ENCODE measurements at regions not wholly inside any gene's neighbourhood (a gene's known extent, or its start where the extent isn't known, plus 50 kb on each side); places are given as distances from the start of the nearest gene placed in this dataset.

GRCh38 chr16:82567175-82567574 lies 59.6 kb upstream of the CDH13 start:
- DNase-seq = no peak

DNA sequence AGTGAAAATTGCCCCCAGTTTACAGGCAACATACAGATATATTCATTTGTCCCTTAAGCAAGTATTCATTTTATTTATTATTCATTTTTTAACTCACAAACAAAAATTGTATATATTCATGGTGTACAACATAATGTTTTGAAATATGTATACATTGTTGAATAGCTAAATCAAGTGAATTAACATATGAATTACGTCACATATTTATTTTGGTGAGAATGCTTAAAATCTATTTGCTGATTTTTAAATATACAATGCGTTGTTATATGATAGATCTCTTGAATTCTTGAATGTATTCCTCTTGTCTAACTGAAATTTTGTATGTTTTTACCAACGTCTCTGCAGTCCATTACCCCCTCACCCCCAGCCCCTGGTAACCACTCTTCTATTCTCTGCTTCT lies 63.4 kb upstream of the CDH13 start:
- DNase-seq = no peak

GRCh38 chr16:82562183-82562683 lies 64.5 kb upstream of the CDH13 start:
- DNase-seq = no peak

- DNase-seq = no peak
These were observed 65.9 kb upstream of the CDH13 start for GRCh38 chr16:82560805-82561325.

DNA sequence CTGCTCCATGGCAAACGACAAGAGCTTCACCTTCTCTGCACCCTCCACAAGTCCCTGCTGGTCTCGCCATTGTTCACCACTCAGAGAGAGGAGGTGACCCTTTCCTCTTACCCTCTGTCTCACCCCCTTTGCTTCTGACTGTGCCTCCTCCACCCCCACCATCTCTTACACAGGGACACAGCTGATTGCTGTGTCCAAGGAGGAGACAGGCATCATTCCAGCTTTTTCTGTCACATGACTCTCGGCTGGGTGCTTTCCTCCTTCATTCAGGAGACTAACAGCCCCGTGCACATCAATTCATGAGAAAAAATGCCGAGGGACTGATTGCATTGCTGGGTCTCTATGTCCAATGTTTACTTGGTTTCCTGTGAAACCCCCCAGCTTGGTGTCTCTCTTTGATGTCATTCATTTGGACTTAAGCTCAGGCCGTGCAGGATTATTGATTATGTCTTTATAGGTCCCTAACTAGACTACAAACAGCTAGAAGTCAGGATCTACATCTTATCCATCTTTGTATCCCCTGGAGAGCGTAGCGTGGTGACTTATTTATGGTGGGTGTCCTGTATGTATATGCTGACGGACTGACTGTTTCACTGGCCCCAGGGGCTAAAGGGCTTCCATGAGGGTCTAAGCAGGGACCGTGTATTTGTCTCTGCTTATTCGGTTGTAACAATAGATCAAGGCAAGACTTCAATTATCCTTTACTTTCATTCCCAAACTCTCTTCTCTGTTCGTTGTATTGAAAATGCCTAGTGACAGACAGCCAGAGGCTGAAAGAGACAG lies 82.2 kb upstream of the CDH13 start:
- DNase-seq = no peak

DNA sequence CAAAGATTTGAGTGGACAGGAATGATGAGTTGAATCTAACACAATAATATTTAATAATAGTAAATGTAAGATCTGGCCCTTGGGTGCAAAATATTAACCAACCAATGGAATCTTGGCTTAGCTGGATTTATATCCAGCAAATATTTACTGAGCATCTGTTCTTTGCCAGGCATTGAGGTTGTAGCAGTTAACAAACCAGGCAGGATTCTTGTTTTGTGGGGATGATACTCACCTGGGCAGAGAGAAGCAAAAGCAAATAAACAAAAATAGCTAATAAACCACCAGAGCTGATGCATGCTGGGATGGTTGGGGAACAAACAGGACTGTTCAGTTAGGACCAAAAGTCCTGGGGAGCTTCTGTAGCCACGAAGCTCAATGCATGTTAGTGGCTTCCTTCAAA lies 84.1 kb upstream of the CDH13 start:
- no peak for DNase-seq

DNA sequence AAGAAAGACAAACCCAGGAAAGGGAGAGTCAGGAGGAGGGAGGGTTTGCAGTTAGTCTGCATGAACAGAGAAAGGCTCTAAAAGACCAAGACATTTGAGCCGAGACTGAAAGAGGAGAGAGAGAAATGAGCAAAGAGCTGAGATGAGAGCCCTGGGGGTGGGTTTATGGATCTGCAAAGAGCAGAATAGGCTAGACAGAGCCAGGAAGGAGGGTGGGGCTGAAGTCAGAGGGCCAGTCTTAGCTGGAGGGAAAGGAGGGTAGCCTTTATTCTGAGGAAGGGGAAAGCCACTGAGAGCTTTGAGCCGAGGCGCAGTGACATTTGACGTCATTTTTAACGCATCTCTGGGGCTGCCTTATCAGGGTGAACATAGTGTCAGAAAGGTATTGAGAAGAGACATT lies 85.7 kb upstream of the CDH13 start:
- DNase-seq = no peak

DNA sequence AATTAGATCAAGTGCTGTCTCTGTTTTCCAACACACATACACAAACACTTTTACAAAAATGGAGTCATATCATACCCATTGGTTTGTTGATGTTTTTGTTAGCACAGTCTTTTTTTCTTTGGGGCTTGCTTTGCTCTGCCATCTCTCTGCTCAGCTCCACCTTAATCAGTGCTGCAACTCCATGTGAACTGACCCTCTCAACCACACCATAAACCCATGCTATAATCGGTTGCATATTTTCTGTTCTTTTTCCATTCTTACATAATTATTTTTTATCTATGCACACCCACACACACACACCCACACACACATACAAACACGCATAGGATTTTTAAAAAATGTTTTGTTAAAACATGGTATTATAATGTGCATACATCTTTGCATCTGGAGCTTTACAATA lies 91.0 kb upstream of the CDH13 start:
- DNase-seq = no peak

DNA sequence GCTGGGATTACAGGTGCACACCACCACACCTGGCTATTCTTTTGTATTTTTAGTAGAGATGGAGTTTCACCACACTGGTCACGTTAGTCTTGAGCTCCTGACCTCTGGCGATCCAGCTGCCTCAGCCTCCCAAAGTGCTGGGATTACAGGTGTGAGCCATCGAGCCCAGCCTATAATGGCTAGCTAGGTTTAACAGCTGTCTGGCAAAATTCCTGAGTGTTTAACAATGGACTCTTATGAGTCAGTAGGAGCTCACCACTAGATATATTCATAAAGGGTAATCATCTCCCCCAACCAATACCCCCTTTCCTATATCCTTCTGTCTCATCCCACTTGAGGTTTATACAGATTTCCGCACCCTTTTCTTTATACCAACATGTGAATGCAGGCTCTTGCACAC lies 91.5 kb upstream of the CDH13 start:
- DNase-seq = no peak

- no peak for DNase-seq
These were observed 93.6 kb upstream of the CDH13 start for GRCh38 chr16:82533189-82533588.

- DNase-seq = no peak
These were observed 95.9 kb upstream of the CDH13 start for GRCh38 chr16:82530883-82531282.

DNA sequence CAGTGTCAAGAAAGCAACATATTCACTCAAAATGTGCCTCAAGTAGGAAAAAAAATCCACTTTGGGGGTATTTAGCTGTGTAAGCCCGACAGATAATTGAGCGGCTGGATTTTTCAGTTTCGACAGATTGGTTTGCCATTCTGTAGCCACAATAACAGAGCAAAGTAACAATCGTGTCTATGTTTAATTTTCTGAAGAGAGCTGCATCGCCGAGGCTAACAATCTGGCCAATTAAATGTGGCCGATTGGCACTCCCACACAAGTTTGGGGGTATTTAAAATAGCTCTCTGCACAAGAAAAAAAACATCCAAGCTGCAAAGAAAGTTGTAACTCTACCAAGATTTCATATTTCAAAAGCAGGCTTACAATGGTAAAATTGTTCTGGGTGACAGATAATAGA lies 99.7 kb upstream of the CDH13 start:
- no peak for DNase-seq

GRCh38 chr16:82524976-82525375 lies 101.8 kb upstream of the CDH13 start:
- DNase-seq = no peak

DNA sequence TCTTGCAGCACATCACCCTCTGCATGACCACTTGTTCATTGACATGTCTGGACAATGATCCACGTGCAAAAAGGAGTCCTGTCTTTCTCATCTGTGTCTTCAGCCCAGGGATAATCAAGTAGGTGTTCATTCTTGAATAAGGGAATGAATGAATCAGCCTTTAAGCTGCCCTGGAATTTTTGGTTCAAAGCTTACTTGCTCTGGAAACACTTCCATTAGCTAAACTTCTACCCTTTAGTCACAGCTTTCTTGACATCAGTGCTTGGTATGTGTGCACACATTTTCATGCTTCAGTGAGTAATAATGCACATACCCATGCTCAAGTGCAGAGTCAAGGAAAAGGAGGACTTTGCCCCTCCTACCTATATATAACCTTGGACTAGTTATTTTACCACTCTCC lies 103.0 kb upstream of the CDH13 start:
- DNase-seq = no peak

- no peak for DNase-seq
These were observed 104.7 kb upstream of the CDH13 start for GRCh38 chr16:82522026-82522425.

DNA sequence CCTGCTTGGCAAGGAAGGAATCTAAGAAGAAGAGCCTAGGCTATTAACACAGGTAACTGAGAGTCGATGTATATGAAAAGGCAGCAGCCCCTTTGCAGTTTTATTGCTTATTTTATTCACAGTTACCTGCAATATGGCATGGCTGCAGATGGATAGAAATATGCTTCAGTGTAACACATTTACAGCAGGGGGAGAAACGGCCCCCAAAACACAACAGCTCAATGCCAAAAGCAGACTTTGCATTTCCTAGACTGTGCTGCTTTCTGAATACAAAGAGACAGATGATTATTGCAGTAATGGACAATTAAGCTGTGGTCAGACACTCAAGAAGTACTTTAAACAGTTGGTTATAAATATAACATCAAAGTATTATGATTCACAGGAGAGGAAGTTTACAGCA lies 108.0 kb upstream of the CDH13 start:
- DNase-seq = no peak

DNA sequence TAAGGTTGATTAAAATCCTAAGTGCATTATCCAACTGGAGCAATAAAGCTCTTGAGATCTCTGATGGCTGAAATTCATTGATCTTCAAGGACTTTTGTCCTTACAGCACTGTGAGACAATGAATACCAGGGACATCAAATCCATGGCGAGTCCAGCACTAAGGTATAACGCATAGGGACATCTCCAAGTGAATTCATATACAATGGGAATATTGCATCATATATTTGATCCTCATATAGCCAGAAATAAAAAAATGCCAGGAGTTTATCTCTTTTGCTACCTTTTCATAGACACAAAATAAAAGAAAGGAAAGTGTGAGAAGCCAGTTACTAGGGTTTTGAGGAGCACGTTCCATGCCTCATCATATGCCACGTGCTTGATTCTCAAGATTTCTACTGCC lies 112.5 kb upstream of the CDH13 start:
- no peak for DNase-seq

DNA sequence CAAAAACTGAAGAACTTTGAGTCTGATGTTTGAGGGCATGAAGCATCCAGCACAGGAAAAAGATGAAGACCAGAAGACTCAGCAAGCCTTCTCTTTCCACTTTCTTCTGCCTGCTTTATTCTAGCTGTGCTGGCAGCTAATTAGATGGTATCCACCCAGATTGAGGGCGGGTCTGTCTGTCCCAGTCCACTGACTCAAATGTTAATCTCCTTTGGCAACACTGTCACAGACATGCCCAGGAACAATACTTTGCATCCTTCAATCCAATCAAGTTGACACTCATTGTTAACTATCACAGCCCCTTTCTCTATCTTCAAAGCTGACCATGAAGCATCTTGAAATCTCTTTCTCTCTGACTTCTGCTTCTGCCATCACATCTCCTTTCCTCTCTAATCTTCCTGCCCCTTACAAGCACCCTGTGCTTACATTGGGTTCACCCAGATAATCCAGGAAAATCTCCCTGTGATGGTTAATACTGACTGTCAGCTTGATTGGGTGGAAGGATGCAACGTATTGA lies 115.9 kb upstream of the CDH13 start:
- DNase-seq = no peak

DNA sequence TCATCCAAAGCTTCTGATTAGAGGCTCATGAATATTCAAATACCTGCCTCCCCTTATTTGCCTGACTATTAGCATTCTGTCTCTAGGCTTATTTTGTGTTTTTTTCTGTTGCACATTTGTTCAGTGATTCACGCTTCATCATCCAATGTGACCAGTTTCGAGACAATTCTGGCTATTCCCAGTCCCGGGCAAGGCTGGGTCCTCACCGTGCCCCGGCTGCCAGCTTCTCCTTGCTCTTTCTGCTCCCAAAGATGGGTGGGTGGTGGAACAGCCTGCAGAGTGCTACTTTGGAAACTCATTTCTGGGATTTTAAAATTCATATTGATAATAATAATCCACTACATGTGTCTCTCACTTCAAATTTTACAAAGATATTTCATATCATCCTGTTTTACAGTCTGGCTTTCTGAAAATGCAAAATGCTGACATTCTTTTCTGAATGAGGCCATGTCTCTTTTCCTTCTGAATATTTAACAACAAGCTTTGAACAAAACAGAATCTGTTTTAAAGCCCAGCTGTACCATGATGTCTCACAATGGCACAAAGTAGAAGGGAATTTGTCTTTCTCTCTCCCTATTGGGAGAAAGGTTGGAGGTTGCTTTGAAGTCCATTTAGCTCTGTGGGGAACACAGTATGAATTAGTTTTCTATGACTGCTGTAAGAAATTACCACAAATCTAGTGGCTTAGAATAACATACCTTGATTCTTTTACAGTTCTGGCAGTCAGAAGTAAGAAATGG lies 116.9 kb upstream of the CDH13 start:
- no peak for DNase-seq

DNA sequence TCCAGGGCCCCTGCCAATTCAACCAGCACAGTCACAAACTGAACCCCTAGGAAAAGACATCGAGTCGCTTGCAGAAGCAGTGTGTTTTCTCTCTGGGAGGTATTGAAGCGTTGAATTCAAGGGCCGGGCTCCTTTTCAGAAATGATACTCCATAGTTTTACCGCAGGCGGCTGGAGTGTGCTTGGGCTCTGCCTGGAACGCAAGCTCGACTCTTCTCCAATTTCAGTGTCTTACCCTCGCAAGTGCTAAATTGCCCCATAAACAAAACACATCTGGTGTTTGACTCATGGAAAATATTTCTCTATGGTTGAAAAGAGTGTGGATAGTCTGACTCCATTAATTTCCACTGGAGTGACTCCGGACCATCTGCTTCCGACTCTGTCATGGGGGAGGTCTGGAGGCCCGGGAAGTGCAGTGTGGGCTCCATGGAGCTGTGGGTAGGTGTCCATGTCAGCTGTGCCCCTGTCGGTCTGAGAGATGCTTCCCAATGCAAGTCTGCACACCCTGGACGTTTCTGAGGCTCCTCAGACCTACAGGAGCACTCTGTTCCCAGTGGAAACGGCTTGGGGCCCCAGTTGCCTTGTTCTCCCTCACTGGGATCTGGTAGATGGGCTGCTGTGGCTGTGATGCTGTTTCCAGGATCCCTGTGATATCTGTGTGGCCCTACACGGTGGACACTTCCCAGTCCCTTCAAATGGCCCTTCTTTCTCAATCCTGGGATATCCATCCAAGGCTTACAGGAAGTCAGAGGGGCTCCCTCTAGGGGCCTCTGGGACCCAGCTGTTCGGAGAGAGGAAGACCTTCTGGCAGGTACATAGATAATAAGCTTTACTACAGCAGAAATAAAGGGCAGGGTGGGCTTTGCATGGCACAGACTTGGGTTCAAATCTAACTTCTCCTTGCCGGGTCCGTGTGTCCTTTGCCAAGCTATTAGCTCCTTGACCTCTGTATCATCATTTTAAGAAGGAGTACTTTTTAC lies 119.8 kb upstream of the CDH13 start:
- no peak for DNase-seq

GRCh38 chr16:82504836-82505235 lies 121.9 kb upstream of the CDH13 start:
- DNase-seq = no peak

DNA sequence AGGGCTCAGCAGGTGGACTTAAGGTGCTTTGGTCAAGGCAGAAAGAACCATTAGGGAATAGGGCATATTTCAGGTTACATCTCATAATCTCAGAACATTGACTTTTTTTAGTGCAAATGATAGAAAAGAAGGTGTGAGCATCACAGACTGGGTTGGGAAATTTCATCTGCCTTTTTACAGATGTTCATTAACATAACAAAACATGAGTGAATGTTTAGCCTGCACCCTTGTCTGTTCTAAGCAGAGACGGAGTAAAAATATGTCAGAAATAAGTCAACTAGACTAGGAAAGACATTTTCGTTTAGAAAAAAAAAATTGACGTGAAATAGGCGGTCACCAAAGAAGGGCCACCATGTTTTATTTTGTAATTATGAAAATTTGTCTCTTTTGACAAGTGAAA lies 127.5 kb upstream of the CDH13 start:
- DNase-seq = no peak

DNA sequence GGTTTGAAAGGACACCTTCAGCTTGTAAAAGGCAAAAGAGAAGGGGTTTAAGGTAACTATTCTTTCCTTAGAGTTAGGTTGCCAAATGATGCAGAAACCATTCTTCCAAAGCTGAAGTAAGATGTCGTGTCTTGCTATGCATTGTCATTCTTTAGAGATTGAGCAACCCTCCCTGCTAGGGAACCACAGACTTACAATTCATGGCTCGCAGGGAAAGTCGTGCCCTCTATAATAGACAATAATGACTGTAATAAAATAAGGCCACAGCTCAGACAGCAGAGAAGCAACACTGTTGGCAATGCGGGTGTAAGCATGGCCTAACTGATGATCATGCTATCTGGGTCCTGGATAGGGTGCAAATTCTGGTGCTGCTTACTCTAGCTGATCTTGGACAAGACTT lies 129.6 kb upstream of the CDH13 start:
- DNase-seq = no peak

All from NK-92 treated with Interleukin-12 subunit alpha and Interleukin-12 subunit beta, amount 100 ng/mL, for 24 hours (cell line).